Heart left ventricle (tissue), 16 donors: ENCODE measurements at regions not wholly inside any gene's neighbourhood (a gene's known extent, or its start where the extent isn't known, plus 50 kb on each side); places are given as distances from the start of the nearest gene placed in this dataset.
"Not testable (repeated sequence)": the region's sequence is repeated elsewhere in the genome, so short reads cannot be mapped to it uniquely, and the experiment has no call there.

Experiments used
- ATAC-seq, 4 donors: fragments of 200-7000 bp; cut with Tn5 transposase; one replicate each; pipeline ENCODE4 v1.9.1; 2020 to 2022; ENCODE audit warnings: moderate library complexity in 4 of 4, mild to moderate bottlenecking in 3 of 4, moderate number of reproducible peaks in 1 of 4
- DNase-seq, 5 donors: peaks; one replicate each; pipeline ENCODE4 v3.0.0-alpha.2; 2020
- H3K27ac ChIP-seq, 12 donors: fragments of 200-600 bp; sonication (generic) in 4 of 12; one replicate each; pipeline versions ENCODE4 v1.5.0 to v1.8.0; 2016 to 2022; ENCODE audit warnings: mild to moderate bottlenecking in 2 of 12
- H3K27me3 ChIP-seq, 9 donors: fragments of 200-600 bp; sonication (generic) in 2 of 9; one replicate each; pipeline versions ENCODE4 v1.5.1 to v1.8.0; 2016 to 2022; ENCODE audit warnings: mild to moderate bottlenecking in 3 of 9
- H3K36me3 ChIP-seq, 9 donors: fragments of 200-600 bp; sonication (generic) in 2 of 9; one replicate each; pipeline versions ENCODE4 v1.5.0 to v1.8.0; 2018 to 2022; ENCODE audit warnings: mild to moderate bottlenecking in 2 of 9
- H3K4me1 ChIP-seq, 12 donors: fragments of 200-600 bp; sonication (generic) in 4 of 12; one replicate each; pipeline versions ENCODE4 v1.5.0 to v1.8.0; 2016 to 2022; ENCODE audit warnings: mild to moderate bottlenecking in 3 of 12
- H3K4me3 ChIP-seq, 12 donors: fragments of 200-600 bp; sonication (generic) in 4 of 12; one replicate each; pipeline versions ENCODE4 v1.5.0 to v1.8.0; 2017 to 2022; ENCODE audit warnings: mild to moderate bottlenecking in 9 of 12, moderate library complexity in 4 of 12
- H3K9me3 ChIP-seq, 12 donors: fragments of 200-600 bp; sonication (generic) in 4 of 12; one replicate each; pipeline versions ENCODE4 v1.5.0 to v1.8.0; 2016 to 2022; ENCODE audit warnings: mild to moderate bottlenecking in 1 of 12
- POLR2A ChIP-seq, 2 donors: fragments of 450-650 bp; IDR thresholded peaks; one replicate each; pipeline ENCODE4 v1.6.1; 2017; ENCODE audit warnings: antibody characterized with exemption in 2 of 2, mild to moderate bottlenecking in 2 of 2, moderate library complexity in 2 of 2
- WGBS, 4 donors: extraction: QIAGEN DNeasy Blood & Tissue Kit in 2 of 4; methylation state at CpG; one replicate each; pipeline versions ENCODE4 v1.1.5 to v1.1.7; 2013 to 2018; 5-methylcytosine and 5-hydroxymethylcytosine counted together
- intact Hi-C, 10 donors: fragments of 100-400 bp; cut with DNase I; formaldehyde crosslinking; loops; one replicate each; pipeline versions ENCODE4 v1.11.1 to v1.14.2; 2022
- TF ChIP-seq, protein P1 (sequence below), 12 donors: fragments of 200-600 bp; sonication (generic) in 4 of 12; IDR thresholded peaks; one replicate each; pipeline versions ENCODE4 v1.5.0 to v1.8.0; 2018 to 2022; ENCODE audit warnings: antibody characterized with exemption in 12 of 12, mild to moderate bottlenecking in 5 of 12
- donor health status: ischemic (EF 13 %, LVEDD 7.1; RV severe dilation, severe dysfunction).
- donor health status: healthy with polysubstance abuse.
- donor health status: DM: no; HTN: yes; CAD: no.
- donor health status: DM: no; HTN: no; CAD: no.
- donor health status: ischemic (EF 25% LVEDD 6.9; RV normal size, moderate dysfunction).
- donor health status: ischemic (EF 25% LVEDD 5.7; RV mildly dilated, moderate dysfunction).
- donor health status: healthy.
- donor health status: DM: yes; HTN: yes; CAD: no.
- donor health status: ischemic (EF 35%, LVEDD 5.7; RV mildly dilated, moderate dysfunction).
- donor health status: nonischemic (EF 11% LVEDD 7.7; RV severe dilation, severe dysfunction).
- donor health status: DM: yes; HTN: yes; CAD: no.
- donor health status: PGD.
- donor health status: ischemic (EF 29% LVEDD 5.4; RV normal size, mild dysfunction).
- donor health status: nonischemic (EF 23%, LVEDD 6.1; RV moderate dilation, normal function).

DNA sequence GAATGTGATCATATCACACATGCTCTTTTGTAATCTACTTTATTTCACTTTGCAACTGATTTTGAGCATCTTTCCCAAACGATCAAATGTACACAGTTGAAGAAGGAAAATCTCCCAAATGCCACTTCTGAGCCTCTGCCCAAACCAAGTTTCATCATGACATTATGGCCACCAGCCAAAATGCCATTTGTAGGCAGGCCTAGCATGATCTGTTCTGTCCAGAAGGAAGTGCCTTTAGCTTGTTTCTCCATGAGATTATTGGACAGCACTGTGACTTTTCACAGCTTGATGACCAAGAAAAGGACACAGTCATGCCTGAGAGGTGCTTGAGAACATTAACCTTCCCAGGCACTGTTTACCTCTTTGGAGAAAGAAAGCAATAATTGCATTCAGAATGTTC, 73.2 kb upstream of the PIP5K1B start:
- H3K9me3 ChIP-seq, result no peaks in the 10 kb centered on the region
- no peak for DNase-seq
- no peak overlapping the region for H3K4me3 ChIP-seq
- no peaks in the 10 kb centered on the region for H3K27me3 ChIP-seq
- H3K27ac ChIP-seq, result no peak overlapping the region
- intact Hi-C loops, result loop anchor here in 2 of 10 donors (10.0 kb wide), 2 partner anchors 53 to 63 kb away; no protein-coding TSS in a partner anchor
- no peak for TF ChIP-seq POLR2A (IDR thresholded peaks at IDR 0.05)
- TF ChIP-seq, protein P1, sequence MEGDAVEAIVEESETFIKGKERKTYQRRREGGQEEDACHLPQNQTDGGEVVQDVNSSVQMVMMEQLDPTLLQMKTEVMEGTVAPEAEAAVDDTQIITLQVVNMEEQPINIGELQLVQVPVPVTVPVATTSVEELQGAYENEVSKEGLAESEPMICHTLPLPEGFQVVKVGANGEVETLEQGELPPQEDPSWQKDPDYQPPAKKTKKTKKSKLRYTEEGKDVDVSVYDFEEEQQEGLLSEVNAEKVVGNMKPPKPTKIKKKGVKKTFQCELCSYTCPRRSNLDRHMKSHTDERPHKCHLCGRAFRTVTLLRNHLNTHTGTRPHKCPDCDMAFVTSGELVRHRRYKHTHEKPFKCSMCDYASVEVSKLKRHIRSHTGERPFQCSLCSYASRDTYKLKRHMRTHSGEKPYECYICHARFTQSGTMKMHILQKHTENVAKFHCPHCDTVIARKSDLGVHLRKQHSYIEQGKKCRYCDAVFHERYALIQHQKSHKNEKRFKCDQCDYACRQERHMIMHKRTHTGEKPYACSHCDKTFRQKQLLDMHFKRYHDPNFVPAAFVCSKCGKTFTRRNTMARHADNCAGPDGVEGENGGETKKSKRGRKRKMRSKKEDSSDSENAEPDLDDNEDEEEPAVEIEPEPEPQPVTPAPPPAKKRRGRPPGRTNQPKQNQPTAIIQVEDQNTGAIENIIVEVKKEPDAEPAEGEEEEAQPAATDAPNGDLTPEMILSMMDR (IDR thresholded peaks at IDR 0.05), result no peak
- 52 to 61% (median 58%) methylated on average over 1 of the region's 1 CpG for WGBS, 4 donors
- no peaks in the 10 kb centered on the region for H3K36me3 ChIP-seq
- peaks cover 0 to 11% (median 0%) of the 10 kb centered on the region in 12 donors for H3K4me1 ChIP-seq
- no peak for ATAC-seq

DNA sequence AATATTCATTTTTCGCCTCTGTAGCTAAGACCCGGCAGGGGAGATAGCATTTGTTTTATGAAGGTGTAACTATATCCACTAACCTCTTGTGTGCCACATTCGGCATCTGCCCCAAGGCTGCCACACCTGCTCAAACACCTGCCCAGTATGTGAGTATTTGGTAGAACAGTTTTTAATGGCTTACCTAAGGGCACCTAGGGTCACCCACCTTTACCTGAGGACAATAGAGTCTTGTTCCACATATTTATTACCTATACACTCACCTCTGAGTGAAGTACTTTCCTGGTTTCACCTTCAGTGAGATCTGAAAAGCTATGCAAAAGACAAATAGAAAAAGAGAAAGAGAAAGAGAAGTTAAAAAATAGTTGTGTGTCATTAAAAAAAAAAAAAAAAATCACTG, 68.0 kb upstream of the PIP5K1B start:
- Histone ChIP-seq H3K27ac (no peak overlapping the region), H3K9me3 (no peaks in the 10 kb centered on the region), H3K36me3 (no peaks in the 10 kb centered on the region), H3K27me3 (no peaks in the 10 kb centered on the region), H3K4me1 (peaks cover 0 to 2% (median 0%) of the 10 kb centered on the region in 12 donors), H3K4me3 (no peak overlapping the region)
- DNase-seq, result no peak
- ATAC-seq, result no peak
- intact Hi-C loops, result loop anchor here in 2 of 10 donors (5.0 to 10.0 kb wide), 3 partner anchors 40 to 58 kb away; no protein-coding TSS in a partner anchor
- WGBS, 4 donors, result 86 to 92% (median 90%) methylated on average over 3 of the region's 3 CpGs
- no peak for TF ChIP-seq POLR2A (IDR thresholded peaks at IDR 0.05)
- TF ChIP-seq, protein P1 (IDR thresholded peaks at IDR 0.05), result no peak

DNA sequence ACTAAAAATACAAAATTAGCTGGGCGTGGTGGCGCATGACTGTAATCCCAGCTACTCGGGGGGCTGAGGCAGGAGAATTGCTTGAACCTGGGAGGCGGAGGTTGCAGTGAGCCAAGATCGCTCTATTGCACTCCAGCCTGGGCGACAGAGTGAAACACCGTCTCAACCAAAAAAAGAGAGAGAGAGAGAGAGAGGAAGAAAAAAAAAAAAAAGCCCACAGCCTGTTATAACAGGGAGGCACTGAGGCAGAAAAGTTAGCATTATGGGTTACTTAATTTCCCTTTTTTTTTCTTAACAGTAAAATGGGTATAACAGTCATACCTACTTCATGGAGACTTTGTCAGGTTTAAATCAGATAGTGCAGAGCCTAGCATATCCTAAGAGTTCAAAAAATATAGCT, 65.8 kb upstream of the PIP5K1B start:
- not testable (repeated sequence) for H3K9me3 ChIP-seq, H3K36me3 ChIP-seq, DNase-seq, H3K27me3 ChIP-seq, H3K4me1 ChIP-seq, H3K4me3 ChIP-seq, ATAC-seq, H3K27ac ChIP-seq
- intact Hi-C loops, result loop anchor here in 2 of 10 donors (5.0 to 10.0 kb wide), 3 partner anchors 42 to 56 kb away; no protein-coding TSS in a partner anchor
- 91 to 97% (median 94%) methylated on average over 7 of the region's 7 CpGs for WGBS, 4 donors

DNA sequence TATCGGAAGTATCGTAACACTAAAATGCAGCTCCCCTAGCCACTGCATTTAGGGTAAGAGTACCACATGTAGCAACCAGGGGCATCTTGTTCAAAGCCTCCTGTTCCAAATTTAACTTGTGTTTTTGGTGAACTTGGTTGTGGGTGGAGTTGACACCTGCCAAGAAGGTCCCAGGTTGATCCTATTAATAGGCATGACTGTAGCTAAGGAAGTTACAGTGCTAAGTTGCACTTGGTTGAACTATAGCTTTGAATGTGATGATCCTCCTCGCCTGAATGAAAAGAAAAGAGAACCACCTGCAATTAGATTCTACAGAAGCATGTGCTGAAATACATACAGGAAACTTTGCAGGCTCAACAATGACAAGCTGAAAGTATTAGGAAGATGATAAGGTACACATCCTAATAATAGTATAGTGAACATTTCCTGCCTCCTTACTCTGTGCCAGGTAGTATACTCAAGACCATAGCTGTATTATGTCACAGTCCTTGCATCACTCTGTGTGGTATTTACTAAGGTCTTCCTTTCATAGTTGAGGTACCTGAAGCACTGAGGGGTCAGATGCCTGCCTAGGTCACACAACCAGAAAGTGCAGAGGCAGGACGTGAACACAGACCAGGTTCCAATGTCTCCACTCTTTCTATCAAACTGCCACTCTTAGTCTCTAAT, 64.5 kb upstream of the PIP5K1B start:
- H3K9me3 ChIP-seq, result no peaks in the 10 kb centered on the region
- ATAC-seq (no peak), DNase-seq (no peak)
- intact Hi-C loops, result no loop called here
- TF ChIP-seq POLR2A (IDR thresholded peaks at IDR 0.05), result no peak
- TF ChIP-seq, protein P1 (IDR thresholded peaks at IDR 0.05), result no peak
- H3K27me3 ChIP-seq, result no peaks in the 10 kb centered on the region
- H3K36me3 ChIP-seq, result no peaks in the 10 kb centered on the region
- 77 to 81% (median 79%) methylated on average over 4 of the region's 4 CpGs for whole genome bisulfite sequencing, 4 donors
- H3K27ac ChIP-seq, result no peak overlapping the region
- peaks cover 0 to 2% (median 0%) of the 10 kb centered on the region in 12 donors for H3K4me1 ChIP-seq
- no peak overlapping the region for H3K4me3 ChIP-seq
